Central memory CD4-positive, alpha-beta T cell (primary cell): ENCODE measurements at regions not wholly inside any gene's neighbourhood (a gene's known extent, or its start where the extent isn't known, plus 50 kb on each side); places are given as distances from the start of the nearest gene placed in this dataset.

ENCODE experiments used
- DNase-seq: peaks from one replicate; pipeline ENCODE4 v3.0.0; 2022

DNA sequence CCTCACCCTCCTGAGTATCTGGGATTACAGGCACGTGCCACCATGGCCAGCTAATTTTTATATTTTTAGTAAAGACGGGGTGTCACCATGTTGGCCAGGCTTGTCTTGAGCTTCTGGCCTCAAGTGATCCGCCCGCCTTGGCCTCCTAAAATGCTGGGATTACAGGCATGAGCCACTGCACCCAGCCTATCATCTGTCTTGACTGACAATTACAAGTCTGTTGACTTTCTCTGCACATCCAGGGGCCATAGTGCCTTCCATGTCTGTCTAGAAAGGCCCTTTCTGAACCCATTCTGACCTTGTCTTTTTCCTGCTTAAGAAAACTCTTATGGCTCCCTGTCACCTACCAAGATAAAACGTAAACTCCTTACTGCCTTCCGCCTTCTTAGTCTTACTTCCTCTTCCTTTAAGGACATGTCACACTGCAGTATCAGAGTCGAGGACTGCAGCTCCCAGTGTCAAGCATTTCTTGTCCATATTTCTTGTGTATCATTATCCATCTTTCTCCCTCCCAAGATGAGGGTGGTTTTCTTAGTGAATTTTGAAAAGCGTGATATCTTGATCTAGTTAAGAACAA is 49.9 kb upstream of the SHB start:
- no peak for DNase-seq
